ENCODE measurements at regions not wholly inside any gene's neighbourhood (a gene's known extent, or its start where the extent isn't known, plus 50 kb on each side); places are given as distances from the start of the nearest gene placed in this dataset.
A peak's percentile ranks its signal among the peaks of the same experiment; 100 is the strongest.

DNA sequence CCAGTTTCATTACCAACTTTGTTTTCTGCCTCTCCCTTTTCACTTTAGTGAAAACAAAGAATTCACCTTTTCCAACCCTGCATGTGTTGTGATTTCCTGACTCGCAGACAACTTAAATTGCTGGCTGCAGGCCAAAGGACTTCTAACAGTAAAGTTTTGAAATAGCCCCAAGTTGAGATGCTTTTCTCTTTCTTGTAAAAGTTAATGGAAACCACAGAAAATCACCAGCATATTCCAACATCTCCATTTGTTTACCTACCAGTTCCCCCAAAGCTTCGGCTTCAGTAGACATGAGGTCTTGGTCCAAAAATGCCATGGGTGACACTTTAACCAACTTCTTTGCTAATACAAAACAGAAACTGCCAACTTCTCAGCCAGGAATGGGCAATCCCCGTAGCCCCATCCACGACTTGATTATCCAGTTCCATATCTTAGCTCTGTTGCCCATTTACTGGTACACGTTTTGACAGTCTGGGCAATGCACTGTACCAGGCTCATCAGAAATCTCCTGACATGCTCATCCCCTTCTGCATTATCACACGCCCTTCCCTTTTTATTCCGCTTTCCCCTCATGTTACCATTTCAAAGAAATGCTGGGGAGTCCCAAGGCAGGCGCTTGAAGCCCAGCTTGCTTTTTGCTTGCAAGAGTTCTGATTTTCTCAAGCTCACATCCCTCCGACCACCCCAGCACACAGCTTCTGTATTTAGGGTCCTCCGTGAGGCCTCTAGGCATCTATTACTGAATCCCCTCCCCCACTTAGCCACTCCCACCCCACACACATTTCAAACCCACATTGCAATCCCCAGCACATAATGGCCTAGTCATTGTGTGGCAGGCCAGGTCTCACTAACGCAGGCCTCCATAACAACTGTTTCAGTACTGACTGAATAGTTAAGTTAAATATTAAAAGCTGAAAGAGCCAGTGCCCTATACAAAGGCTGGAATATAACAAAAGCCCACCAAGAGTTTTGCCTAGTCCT lies 137.9 kb upstream of the S100G start:
- peaks cover 6% of the 10 kb centered on the region for H3K9me3 Mint-ChIP-seq
- DNase-seq (no peak), ATAC-seq (ENCODE audit: low read depth) (no peak)
- no peak overlapping the region for H3K4me3 Mint-ChIP-seq
- no peaks in the 10 kb centered on the region for H3K4me1 Mint-ChIP-seq
- no peaks in the 10 kb centered on the region for H3K27me3 Mint-ChIP-seq
- H3K27ac Mint-ChIP-seq: no peak overlapping the region
- POLR2A ChIA-PET: no interaction called here
- no peaks in the 10 kb centered on the region for H3K36me3 Mint-ChIP-seq

DNA sequence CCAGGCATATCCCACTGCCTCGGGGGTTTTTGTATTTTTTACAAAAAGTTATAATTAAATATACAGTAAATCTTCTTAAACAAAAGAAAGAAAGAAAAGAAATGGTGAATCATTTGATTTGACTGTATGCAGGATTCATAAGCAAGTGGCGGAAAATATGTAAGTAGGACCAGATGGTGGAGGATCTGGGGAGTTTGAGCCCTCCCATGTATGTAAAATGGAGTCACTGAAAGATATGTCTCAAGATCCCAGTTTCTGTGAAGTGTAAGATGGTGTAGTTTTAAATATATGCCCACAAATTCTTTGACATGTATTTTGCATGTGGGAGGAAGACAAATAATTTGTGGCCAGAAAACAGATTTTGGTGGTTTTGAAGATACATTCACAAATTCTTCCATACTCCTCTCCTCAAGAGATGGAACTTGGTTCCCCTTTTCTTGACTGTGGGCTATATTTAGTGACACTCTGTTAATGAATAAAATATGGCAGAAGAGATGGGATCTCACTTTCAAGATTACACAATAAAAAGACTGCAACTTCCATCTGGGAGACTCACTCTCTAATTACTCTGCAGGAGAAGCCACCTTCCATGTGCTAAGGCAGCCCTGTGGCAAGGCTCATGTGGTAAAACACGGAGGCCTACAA lies 133.6 kb upstream of the S100G start:
- Mint-ChIP-seq H3K4me3 (no peak overlapping the region), H3K4me1 (no peaks in the 10 kb centered on the region), H3K36me3 (peaks cover 2% of the 10 kb centered on the region), H3K27ac (no peak overlapping the region), H3K9me3 (peaks cover 9% of the 10 kb centered on the region), H3K27me3 (peaks cover 2% of the 10 kb centered on the region)
- POLR2A ChIA-PET: no interaction called here
- no peak for DNase-seq
- no peak for ATAC-seq (ENCODE audit: low read depth)

DNA sequence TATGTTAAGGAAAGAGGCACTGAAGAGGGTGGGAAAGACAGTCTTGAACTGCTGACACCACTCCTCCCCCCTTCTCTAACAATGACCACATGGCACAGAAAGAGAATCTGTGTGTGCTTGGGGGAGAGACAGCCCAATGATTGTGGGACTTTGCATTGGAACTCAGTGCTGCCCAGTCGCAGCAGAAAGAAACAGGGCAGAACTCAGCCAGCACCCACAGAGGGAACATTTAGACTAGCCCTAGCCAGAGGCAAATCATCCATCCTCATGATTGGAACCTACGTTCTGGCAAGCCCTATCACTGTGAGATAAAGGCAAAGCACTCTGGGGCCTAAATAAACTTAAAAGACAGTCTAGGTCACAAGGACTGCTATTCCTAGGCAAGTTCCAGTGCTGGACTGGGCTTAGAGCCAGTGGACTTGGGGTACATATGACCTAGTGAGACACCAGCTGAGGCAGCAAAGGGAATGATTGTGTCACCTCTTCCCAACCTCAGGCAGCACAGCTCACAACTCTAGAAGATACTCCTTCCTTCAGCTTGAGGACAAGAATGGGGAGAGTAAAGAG lies 132.8 kb upstream of the S100G start:
- DNase-seq (no peak), ATAC-seq (ENCODE audit: low read depth) (no peak)
- H3K4me1 Mint-ChIP-seq: no peaks in the 10 kb centered on the region
- H3K27ac Mint-ChIP-seq: no peak overlapping the region
- peaks cover 2% of the 10 kb centered on the region for H3K27me3 Mint-ChIP-seq
- peaks cover 9% of the 10 kb centered on the region for H3K9me3 Mint-ChIP-seq
- POLR2A ChIA-PET: no interaction called here
- peaks cover 2% of the 10 kb centered on the region for H3K36me3 Mint-ChIP-seq
- no peak overlapping the region for H3K4me3 Mint-ChIP-seq

DNA sequence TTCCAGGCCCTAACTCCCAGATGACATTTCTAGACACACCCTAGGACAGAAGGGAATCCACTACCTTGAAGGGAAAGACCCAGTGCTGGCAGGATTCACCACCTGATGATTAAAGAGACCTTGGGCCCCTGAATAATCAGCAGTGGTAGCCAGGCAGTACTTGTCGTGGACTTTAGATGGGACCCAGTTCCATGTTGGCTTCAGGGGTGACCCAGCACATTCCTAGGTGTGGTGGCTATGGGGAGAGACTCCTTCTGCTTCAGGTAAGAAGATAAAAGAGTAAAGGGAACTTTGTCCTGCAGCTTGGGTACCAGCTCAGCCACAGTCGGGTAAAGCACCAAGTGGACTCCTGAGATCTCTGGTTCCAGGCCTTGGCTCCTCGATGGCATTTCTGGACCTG lies 131.8 kb upstream of the S100G start:
- Mint-ChIP-seq H3K36me3 (peaks cover 2% of the 10 kb centered on the region), H3K27me3 (peaks cover 2% of the 10 kb centered on the region), H3K27ac (no peak overlapping the region), H3K4me3 (no peak overlapping the region), H3K9me3 (peaks cover 9% of the 10 kb centered on the region), H3K4me1 (no peaks in the 10 kb centered on the region)
- ATAC-seq (ENCODE audit: low read depth) (no peak), DNase-seq (no peak)
- POLR2A ChIA-PET: no interaction called here

DNA sequence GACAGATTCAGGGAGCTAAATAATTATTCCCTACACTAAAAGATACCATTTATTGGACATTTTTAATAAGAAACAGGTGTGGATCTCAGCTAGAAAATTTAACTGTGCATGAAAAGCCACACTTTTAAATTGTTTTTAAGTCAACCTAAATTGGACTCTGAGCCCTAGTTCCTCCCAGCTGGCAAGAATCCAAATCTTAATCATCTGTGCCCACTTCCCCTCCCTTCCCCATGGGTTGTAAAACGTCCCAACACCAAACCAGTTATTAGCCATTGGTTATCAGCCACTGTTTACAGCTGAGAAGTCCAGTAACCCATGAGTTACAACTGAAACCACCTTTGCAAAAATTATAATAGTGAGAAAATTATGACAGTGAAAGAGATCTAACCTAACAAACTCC lies 125.6 kb upstream of the S100G start:
- Mint-ChIP-seq H3K27ac (no peak overlapping the region), H3K4me3 (no peak overlapping the region), H3K9me3 (peaks cover 8% of the 10 kb centered on the region), H3K36me3 (peaks cover 11% of the 10 kb centered on the region), H3K4me1 (peaks cover 14% of the 10 kb centered on the region), H3K27me3 (peaks cover 2% of the 10 kb centered on the region)
- no peak for ATAC-seq (ENCODE audit: low read depth)
- DNase-seq: no peak
- POLR2A ChIA-PET: no interaction called here

DNA sequence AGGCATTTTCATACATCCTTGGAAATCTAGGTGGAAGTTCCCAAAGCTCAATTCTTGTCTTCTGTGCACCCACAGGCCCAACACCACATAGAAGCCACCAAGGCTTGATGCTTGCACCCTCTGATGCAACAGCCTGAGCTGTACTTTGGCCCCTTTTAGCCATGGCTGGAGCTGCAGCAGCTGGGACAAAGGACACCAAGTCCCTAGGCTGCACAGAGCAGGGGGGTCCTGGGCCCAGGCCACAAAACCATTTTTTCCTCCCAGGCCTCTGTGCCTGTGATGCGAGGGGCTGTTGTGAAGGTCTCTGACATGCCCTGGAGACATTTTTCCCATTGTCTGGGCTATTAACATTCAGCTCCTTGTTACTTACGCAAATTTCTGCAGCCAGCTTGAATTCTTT lies 124.0 kb upstream of the S100G start:
- H3K36me3 Mint-ChIP-seq: peaks cover 15% of the 10 kb centered on the region
- no peaks in the 10 kb centered on the region for H3K27me3 Mint-ChIP-seq
- POLR2A ChIA-PET: no interaction called here
- H3K4me3 Mint-ChIP-seq: no peak overlapping the region
- ATAC-seq (ENCODE audit: low read depth) (no peak), DNase-seq (no peak)
- peaks cover 18% of the 10 kb centered on the region for H3K4me1 Mint-ChIP-seq
- H3K27ac Mint-ChIP-seq: no peak overlapping the region
- peaks cover 6% of the 10 kb centered on the region for H3K9me3 Mint-ChIP-seq

DNA sequence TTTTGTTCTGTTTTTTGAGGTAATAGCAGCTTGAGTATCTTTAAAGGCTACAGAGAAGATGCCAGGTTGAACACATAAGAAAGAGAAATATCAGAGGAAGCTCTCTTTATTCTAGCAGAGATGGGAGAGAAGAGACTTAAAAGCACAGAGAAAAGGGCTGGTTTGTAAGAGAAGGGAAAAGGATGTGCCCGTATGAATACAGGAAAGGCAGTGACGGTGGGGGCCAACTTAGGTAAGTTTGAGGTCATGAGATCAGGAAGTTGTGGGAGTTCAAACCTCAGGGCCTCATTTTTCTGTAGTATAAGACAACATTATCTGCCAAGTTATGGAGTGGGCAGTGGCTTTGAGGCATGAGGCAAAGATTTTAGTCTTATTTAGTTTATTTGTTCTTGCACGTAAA lies 121.3 kb upstream of the S100G start:
- ATAC-seq (ENCODE audit: low read depth): peak; percentile 88
- no peak for DNase-seq
- peaks cover 18% of the 10 kb centered on the region for H3K4me1 Mint-ChIP-seq
- H3K27me3 Mint-ChIP-seq: no peaks in the 10 kb centered on the region
- peak overlapping the region; percentile 63 for H3K4me3 Mint-ChIP-seq
- peaks cover 13% of the 10 kb centered on the region for H3K36me3 Mint-ChIP-seq
- peak overlapping the region; percentile 80 for H3K27ac Mint-ChIP-seq
- POLR2A ChIA-PET: no interaction called here
- H3K9me3 Mint-ChIP-seq: peaks cover 6% of the 10 kb centered on the region

All from activated naive CD8-positive, alpha-beta T cell treated with anti-CD3 and anti-CD28 coated beads, Interleukin-2, amount 10 ng/mL, durations not matched to agents 7 days and 5 days (primary cell).